ENCODE measurements at regions not wholly inside any gene's neighbourhood (a gene's known extent, or its start where the extent isn't known, plus 50 kb on each side); places are given as distances from the start of the nearest gene placed in this dataset.

- no peak for TF ChIP-seq CTCF (IDR thresholded peaks at IDR 0.05)
- no peaks in the 10 kb centered on the region for H3K36me3 ChIP-seq
- no peaks in the 10 kb centered on the region for H3K27me3 ChIP-seq
- no peak overlapping the region for H3K27ac ChIP-seq
- no peak for DNase-seq (ENCODE audit: low spot score in 2 of 2)
- no peaks in the 10 kb centered on the region for H3K9me3 ChIP-seq
- intact Hi-C loops (cut with DNase I) = no loop called here
- H3K4me1 ChIP-seq = no peaks in the 10 kb centered on the region
- no peak overlapping the region for H3K4me3 ChIP-seq
These were observed 51.4 kb upstream of the SCN7A start for GRCh38 chr2:166545473-166545872.
